ENCODE measurements at regions not wholly inside any gene's neighbourhood (a gene's known extent, or its start where the extent isn't known, plus 50 kb on each side); places are given as distances from the start of the nearest gene placed in this dataset.

GRCh38 chr6:99761711-99762110 is 155.1 kb downstream of the PRDM13 start:
- TF ChIP-seq CTCF (IDR thresholded peaks at IDR 0.05) (no peak), RAD21 (IDR thresholded peaks at IDR 0.05; ENCODE audit: low read length) (no peak), IRF3 (IDR thresholded peaks at IDR 0.05; ENCODE audit: low read depth, low read length) (no peak), EP300 (IDR thresholded peaks at IDR 0.05; ENCODE audit: borderline replicate concordance in 1 of 2, low read depth in 1 of 2, low read length in 1 of 2) (no peak), GABPA (IDR thresholded peaks at IDR 0.05; ENCODE audit: low read depth) (no peak), RCOR1 (IDR thresholded peaks at IDR 0.05; ENCODE audit: low read length) (no peak), RFX5 (IDR thresholded peaks at IDR 0.05; ENCODE audit: low read length) (no peak), RXRA (IDR thresholded peaks at IDR 0.05; ENCODE audit: borderline replicate concordance, low read depth) (no peak), JUND (IDR thresholded peaks at IDR 0.05) (no peak), TAF1 (IDR thresholded peaks at IDR 0.05; ENCODE audit: borderline replicate concordance, low read depth, low read length) (no peak), NFIC (IDR thresholded peaks at IDR 0.05; ENCODE audit: borderline replicate concordance) (no peak), POLR2AphosphoS5 (IDR thresholded peaks at IDR 0.05; ENCODE audit: low read depth, low read length) (no peak), NRF1 (IDR thresholded peaks at IDR 0.05; ENCODE audit: low read depth, low read length) (no peak)

Measured in SK-N-SH (cell line).